Epithelial cell of proximal tubule (primary cell): ENCODE measurements at regions not wholly inside any gene's neighbourhood (a gene's known extent, or its start where the extent isn't known, plus 50 kb on each side); places are given as distances from the start of the nearest gene placed in this dataset.
"Not testable (repeated sequence)": the region's sequence is repeated elsewhere in the genome, so short reads cannot be mapped to it uniquely, and the experiment has no call there.

Experiments
- DNase-seq: peaks from one replicate; pipeline ENCODE4 v3.0.0-alpha.2; 2011; ENCODE audit warnings: low read depth
- H3K4me3 ChIP-seq: 2 replicates; pipeline ENCODE4 v1.5.1; 2011; ENCODE audit warnings: low read depth, mild to moderate bottlenecking, low read length
- CTCF ChIP-seq: conservative IDR thresholded peaks from 2 replicates; pipeline ENCODE4 v1.5.1; 2012; ENCODE audit warnings: low read depth, mild to moderate bottlenecking, low read length

- DNase-seq = no peak
- no peak for TF ChIP-seq CTCF
- H3K4me3 ChIP-seq = no peak overlapping the region
Measured at GRCh38 chr7:106561666-106562411, 99.1 kb downstream of the CCDC71L start.

GRCh38 chr7:106561151-106561550, 99.8 kb downstream of the CCDC71L start:
- DNase-seq = no peak
- no peak overlapping the region for H3K4me3 ChIP-seq
- no peak for TF ChIP-seq CTCF

- TF ChIP-seq CTCF = no peak
- no peak for DNase-seq
Measured at GRCh38 chr7:106560482-106560881, 100.5 kb downstream of the CCDC71L start.

GRCh38 chr7:106556244-106556643, 104.7 kb downstream of the CCDC71L start:
- not testable (repeated sequence) for DNase-seq, H3K4me3 ChIP-seq

More at GRCh38 chr7:106560482-106560881, 100.5 kb downstream of the CCDC71L start:
- no peak overlapping the region for H3K4me3 ChIP-seq

- DNase-seq, H3K4me3 ChIP-seq: not testable (repeated sequence)
Measured at GRCh38 chr7:106554623-106555022, 106.3 kb downstream of the CCDC71L start.

- no peak for TF ChIP-seq CTCF
- no peak for DNase-seq
- no peak overlapping the region for H3K4me3 ChIP-seq
Measured at GRCh38 chr7:106553446-106553836, 107.5 kb downstream of the CCDC71L start.

- H3K4me3 ChIP-seq = no peak overlapping the region
Measured at GRCh38 chr7:106552645-106553445, 108.1 kb downstream of the CCDC71L start.

More at GRCh38 chr7:106552645-106553445, 108.1 kb downstream of the CCDC71L start:
- no peak for TF ChIP-seq CTCF
- no peak for DNase-seq
